GM12873 (cell line): ENCODE measurements at regions not wholly inside any gene's neighbourhood (a gene's known extent, or its start where the extent isn't known, plus 50 kb on each side); places are given as distances from the start of the nearest gene placed in this dataset.

ENCODE experiments used
- TF ChIP-seq, protein P1 (sequence below): IDR thresholded peaks from 2 replicates; pipeline ENCODE4 v1.5.1; 2012; ENCODE audit warnings: low read depth, mild to moderate bottlenecking, moderate library complexity, low read length, control low read depth; ENCODE audit not compliant: insufficient read depth; ENCODE audit errors: missing control alignments

DNA sequence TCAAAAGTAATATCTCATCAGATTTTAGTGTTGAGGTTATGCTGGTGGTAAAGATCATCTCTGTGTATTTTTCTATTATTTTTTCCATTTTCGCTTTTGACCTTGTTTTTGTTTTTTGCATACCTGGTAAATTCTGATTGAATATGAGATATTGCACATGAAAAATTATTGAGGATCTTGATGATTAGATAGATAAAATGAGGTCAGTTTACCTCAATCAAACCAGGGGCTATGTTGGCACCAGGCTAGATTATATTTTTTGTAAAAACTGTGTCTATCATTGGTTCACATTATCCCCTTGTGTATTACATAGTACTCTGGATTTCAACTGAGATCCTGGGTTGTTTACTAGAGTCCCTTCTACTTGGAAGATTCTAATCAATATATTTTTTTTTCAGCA, 774.9 kb upstream of the ZNF608 start:
- TF ChIP-seq, protein P1, sequence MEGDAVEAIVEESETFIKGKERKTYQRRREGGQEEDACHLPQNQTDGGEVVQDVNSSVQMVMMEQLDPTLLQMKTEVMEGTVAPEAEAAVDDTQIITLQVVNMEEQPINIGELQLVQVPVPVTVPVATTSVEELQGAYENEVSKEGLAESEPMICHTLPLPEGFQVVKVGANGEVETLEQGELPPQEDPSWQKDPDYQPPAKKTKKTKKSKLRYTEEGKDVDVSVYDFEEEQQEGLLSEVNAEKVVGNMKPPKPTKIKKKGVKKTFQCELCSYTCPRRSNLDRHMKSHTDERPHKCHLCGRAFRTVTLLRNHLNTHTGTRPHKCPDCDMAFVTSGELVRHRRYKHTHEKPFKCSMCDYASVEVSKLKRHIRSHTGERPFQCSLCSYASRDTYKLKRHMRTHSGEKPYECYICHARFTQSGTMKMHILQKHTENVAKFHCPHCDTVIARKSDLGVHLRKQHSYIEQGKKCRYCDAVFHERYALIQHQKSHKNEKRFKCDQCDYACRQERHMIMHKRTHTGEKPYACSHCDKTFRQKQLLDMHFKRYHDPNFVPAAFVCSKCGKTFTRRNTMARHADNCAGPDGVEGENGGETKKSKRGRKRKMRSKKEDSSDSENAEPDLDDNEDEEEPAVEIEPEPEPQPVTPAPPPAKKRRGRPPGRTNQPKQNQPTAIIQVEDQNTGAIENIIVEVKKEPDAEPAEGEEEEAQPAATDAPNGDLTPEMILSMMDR, result no peak

DNA sequence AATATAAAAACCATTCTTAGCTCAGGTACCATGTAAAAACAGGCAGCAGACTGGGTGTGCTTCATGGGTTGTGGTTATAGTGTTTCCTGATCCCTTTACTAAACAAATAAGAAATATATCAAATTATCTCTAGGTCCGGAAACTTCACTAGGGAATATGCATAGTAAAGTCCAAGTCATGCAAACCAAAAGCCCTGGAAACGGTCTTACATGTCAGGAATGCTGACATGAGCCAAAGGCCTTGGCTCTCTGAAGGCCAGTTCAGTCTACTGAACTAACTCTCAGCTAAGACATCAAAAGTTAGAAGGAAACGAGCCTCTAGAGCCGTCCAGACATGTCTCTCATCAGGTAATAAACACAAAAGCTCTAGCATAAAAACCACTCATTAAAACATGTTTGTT, 778.9 kb upstream of the ZNF608 start:
- TF ChIP-seq, protein P1, result no peak

DNA sequence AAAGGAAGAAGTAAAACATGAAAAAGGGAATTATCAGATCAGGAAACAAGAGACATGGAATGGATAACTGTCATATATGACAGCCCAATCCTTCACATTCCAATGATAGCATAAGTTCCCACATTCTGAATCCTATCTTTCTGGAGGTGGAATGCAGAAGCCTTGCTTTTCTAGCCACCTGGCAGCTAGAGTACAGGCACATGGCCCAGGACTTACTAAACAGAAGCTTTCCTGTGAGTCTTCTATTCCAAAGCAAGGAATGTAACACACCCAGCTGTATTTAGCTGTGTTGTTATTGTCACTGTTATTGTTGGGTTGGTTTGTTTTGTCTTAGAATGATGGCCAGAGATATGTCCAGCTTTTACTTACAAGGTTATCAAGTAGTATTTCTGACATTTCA, 780.5 kb upstream of the ZNF608 start:
- TF ChIP-seq, protein P1, result no peak

DNA sequence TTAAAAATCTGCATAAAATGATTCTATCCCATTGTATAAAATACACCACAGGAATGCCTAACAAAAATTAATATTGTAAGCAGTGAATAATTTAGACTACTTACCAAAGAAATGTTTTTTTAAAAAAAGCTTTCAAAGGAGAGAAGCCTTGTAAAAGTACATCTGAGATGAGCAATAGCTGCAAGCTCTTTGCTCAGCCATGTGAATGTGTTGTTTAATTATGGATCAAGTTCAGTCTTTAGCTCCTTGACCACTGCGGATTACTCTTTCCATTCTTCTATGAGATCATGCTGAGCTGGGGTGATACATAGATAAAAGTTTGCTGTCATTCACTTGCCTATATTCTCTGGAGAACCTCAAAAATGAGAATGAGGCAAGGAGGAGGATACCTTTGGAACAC, 782.4 kb upstream of the ZNF608 start:
- TF ChIP-seq, protein P1, result no peak

DNA sequence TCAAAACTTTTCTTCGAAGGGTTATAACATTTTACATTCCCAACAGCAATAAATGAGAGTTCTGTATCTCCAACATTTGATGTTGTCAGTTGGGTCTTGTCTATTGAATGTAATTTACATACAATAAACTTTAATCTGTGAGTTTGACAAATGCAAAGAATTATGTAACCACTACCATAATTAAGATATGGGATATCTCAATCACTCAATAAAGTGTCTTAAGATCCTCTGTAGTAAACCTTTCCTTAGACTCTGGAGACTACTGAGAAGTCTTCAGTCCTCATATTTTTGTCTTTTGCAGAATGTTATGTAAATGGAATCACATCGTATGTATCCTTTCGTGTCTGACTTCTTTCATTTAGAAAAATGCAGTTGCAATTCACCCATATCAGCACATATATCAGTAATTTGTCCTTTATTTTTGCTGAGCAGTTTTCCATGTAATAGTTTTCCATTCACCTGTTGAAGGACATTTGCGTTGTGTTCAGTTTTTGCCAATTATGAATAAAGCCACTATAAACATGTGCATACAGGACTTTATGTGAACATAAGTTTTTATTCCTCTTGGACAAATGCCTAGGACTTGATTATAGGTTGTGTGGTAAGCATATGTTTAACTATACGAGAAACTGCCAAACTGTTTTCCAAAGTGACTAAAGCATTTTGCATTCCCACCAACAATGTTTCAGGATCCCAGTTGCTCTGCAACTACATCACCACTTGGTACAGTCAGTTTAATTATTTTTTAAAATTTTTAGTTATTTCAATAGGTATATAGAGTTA, 784.6 kb upstream of the ZNF608 start:
- TF ChIP-seq, protein P1, result no peak

DNA sequence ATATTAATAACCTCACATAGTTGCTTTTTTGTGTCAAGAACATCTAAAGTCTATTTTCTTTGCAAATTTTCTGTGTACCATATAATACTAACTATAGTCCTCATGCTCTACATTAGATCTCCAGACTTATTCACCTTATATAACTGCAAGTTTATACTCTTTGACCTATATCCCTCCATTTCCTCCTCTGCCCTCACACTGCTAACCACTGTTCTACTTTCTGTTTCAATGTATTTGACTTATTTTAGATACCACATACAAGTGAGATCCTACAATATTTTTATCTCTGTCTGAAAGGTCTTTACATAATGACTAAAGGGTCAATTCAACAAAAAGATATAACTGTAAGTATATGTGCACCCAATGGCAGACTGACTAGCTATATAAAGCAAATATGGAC, 789.7 kb upstream of the ZNF608 start:
- TF ChIP-seq, protein P1, result no peak

DNA sequence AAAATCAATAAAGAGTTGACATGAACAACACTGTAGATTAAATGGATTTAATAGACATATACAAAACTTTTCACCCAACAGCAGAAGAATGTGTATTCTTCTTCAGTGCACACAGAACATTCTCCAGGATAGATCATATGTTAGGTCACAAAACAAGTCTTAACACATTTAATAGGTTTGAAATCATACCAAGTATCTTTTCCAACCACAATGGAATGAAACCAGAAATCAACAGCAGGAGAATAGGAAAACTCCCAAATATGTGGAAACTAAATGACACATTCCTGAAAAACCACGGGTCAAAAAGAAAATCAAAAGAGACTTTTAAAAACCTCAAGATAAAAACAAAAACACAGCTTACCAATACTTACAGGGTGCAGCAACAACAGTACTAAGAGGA, 790.1 kb upstream of the ZNF608 start:
- TF ChIP-seq, protein P1, result no peak
